Keratinocyte (primary cell): ENCODE measurements at regions not wholly inside any gene's neighbourhood (a gene's known extent, or its start where the extent isn't known, plus 50 kb on each side); places are given as distances from the start of the nearest gene placed in this dataset.
"Not testable (repeated sequence)": the region's sequence is repeated elsewhere in the genome, so short reads cannot be mapped to it uniquely, and the experiment has no call there.

ENCODE experiments used
- CTCF ChIP-seq, 3 experiments: IDR thresholded peaks in 1 of 3; conservative IDR thresholded peaks in 1 of 3; optimal IDR thresholded peaks in 1 of 3; 2 replicates in 2 of 3; 3 replicates in 1 of 3; pipeline versions ENCODE3 to v1.5.1; 2011; ENCODE audit warnings: low read length in 3 of 3, mild to moderate bottlenecking in 3 of 3, moderate library complexity in 2 of 3, control low read depth in 1 of 3, inconsistent platforms in 1 of 3; ENCODE audit not compliant: insufficient read depth in 2 of 3; ENCODE audit errors: extremely low read depth in 1 of 3
- EZH2 ChIP-seq: IDR thresholded peaks from one replicate; pipeline ENCODE4 v1.6.1; 2012; ENCODE audit warnings: inconsistent platforms, mild to moderate bottlenecking, low read length, moderate library complexity

- TF ChIP-seq CTCF (optimal IDR thresholded peaks at IDR 0.05 in 1 of 3, IDR thresholded peaks at IDR 0.05 in 1 of 3, conservative IDR thresholded peaks at IDR 0.05 in 1 of 3; ENCODE audit: extremely low read depth in 1 of 3, insufficient read depth in 2 of 3, low read length in 3 of 3); EZH2: not testable (repeated sequence)
Measured at GRCh38 chr18:14449062-14449461, 94.3 kb downstream of the POTEC start.
